ENCODE measurements at regions not wholly inside any gene's neighbourhood (a gene's known extent, or its start where the extent isn't known, plus 50 kb on each side); places are given as distances from the start of the nearest gene placed in this dataset.

GRCh38 chr3:132183811-132184210 lies 133.4 kb upstream of the ACP3 start:
- no peak for FAIRE-seq
- Histone ChIP-seq H3K4me2 (no peak overlapping the region), H3K9me3 (no peaks in the 10 kb centered on the region), H3K4me3 (no peak overlapping the region), H3K4me1 (peaks cover 11% of the 10 kb centered on the region; the same call in 2 of the 3 replicates), H3K27ac (no peak overlapping the region)
- DNase-seq (ENCODE audit: low read depth in 1 of 2, low spot score in 1 of 2): no peak
- TF ChIP-seq EHF (CRISPR knock-in tag; IDR thresholded peaks at IDR 0.05) (no peak), RAD21 (conservative IDR thresholded peaks at IDR 0.05 in 1 of 2, IDR thresholded peaks at IDR 0.05 in 1 of 2) (no peak), CBX2 (IDR thresholded peaks at IDR 0.05; ENCODE audit: borderline replicate concordance, low read depth) (no peak), SREBF2 (IDR thresholded peaks at IDR 0.05) (no peak), MAX (IDR thresholded peaks at IDR 0.05) (no peak), JUN (IDR thresholded peaks at IDR 0.05) (no peak), NFE2L2 (conservative IDR thresholded peaks at IDR 0.05; ENCODE audit: low read length) (no peak), EP300 (IDR thresholded peaks at IDR 0.05) (no peak), FOSB (CRISPR knock-in tag; IDR thresholded peaks at IDR 0.05) (no peak), FOSL2 (IDR thresholded peaks at IDR 0.05) (no peak), FOSL2 (CRISPR knock-in tag; IDR thresholded peaks at IDR 0.05) (no peak), TP53 (CRISPR knock-in tag; IDR thresholded peaks at IDR 0.05) (no peak), E2F6 (IDR thresholded peaks at IDR 0.05; ENCODE audit: borderline replicate concordance, low read depth) (no peak), JUNB (IDR thresholded peaks at IDR 0.05) (no peak), TFCP2L1 (CRISPR knock-in tag; IDR thresholded peaks at IDR 0.05) (no peak), POLR2AphosphoS2 (conservative IDR thresholded peaks at IDR 0.05; ENCODE audit: low read length) (no peak), POLR2A (IDR thresholded peaks at IDR 0.05; ENCODE audit: low read length) (no peak)
- TF ChIP-seq, protein P1, sequence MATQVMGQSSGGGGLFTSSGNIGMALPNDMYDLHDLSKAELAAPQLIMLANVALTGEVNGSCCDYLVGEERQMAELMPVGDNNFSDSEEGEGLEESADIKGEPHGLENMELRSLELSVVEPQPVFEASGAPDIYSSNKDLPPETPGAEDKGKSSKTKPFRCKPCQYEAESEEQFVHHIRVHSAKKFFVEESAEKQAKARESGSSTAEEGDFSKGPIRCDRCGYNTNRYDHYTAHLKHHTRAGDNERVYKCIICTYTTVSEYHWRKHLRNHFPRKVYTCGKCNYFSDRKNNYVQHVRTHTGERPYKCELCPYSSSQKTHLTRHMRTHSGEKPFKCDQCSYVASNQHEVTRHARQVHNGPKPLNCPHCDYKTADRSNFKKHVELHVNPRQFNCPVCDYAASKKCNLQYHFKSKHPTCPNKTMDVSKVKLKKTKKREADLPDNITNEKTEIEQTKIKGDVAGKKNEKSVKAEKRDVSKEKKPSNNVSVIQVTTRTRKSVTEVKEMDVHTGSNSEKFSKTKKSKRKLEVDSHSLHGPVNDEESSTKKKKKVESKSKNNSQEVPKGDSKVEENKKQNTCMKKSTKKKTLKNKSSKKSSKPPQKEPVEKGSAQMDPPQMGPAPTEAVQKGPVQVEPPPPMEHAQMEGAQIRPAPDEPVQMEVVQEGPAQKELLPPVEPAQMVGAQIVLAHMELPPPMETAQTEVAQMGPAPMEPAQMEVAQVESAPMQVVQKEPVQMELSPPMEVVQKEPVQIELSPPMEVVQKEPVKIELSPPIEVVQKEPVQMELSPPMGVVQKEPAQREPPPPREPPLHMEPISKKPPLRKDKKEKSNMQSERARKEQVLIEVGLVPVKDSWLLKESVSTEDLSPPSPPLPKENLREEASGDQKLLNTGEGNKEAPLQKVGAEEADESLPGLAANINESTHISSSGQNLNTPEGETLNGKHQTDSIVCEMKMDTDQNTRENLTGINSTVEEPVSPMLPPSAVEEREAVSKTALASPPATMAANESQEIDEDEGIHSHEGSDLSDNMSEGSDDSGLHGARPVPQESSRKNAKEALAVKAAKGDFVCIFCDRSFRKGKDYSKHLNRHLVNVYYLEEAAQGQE (IDR thresholded peaks at IDR 0.05): no peak
- ChIA-PET POLR2A (no interaction called here), CTCF (interaction anchor here (0.6 to 17.8 kb wide), 4 partner anchors 34 to 529 kb away, joined by 3 to 240 read pairs (median 4); partner anchors contain the start of gene CPNE4)
- WGBS (ENCODE audit: missing lambda C conversion rate): 0% methylated on average over 1 of the region's 1 CpG
- no peak for ATAC-seq

DNA sequence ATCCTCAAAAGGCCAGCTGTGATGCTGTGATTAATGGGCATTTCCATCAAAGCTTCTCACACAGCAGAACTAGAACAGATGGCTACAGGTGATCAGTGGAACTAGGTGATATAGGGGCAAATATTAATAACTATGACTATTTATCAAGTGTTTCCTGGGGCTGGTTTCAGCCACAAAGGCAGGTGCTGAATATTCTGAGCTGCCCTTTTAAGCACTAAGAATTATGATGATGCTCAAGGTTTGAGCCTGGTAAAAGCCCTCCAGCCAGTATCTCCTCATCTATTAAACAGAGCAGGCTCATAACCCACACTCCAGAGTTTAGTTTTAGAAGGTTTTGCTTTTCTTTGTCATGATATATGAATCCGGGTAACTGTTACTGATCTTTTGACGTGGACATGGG lies 129.5 kb upstream of the ACP3 start:
- no peak for ATAC-seq
- ChIA-PET CTCF (interaction anchor here (1.8 to 17.8 kb wide), 3 partner anchors 12 to 150 kb away, joined by 4 to 240 read pairs (median 7); partner anchors contain the start of gene CPNE4), POLR2A (no interaction called here)
- Histone ChIP-seq H3K4me3 (no peak overlapping the region), H3K4me2 (no peak overlapping the region), H3K27ac (no peak overlapping the region), H3K4me1 (no peaks in the 10 kb centered on the region), H3K9me3 (no peaks in the 10 kb centered on the region)
- DNase-seq (ENCODE audit: low read depth in 1 of 2, low spot score in 1 of 2): no peak
- no peak for FAIRE-seq
- 49% methylated on average over 2 of the region's 2 CpGs for WGBS (ENCODE audit: missing lambda C conversion rate)
- TF ChIP-seq JUNB (IDR thresholded peaks at IDR 0.05) (no peak), MYC (IDR thresholded peaks at IDR 0.05; ENCODE audit: borderline replicate concordance, low read length) (no peak), HEYL (CRISPR knock-in tag; IDR thresholded peaks at IDR 0.05) (no peak), HES2 (IDR thresholded peaks at IDR 0.05) (no peak), E2F6 (IDR thresholded peaks at IDR 0.05; ENCODE audit: borderline replicate concordance, low read depth) (no peak), CBX2 (IDR thresholded peaks at IDR 0.05; ENCODE audit: borderline replicate concordance, low read depth) (no peak), EHF (CRISPR knock-in tag; IDR thresholded peaks at IDR 0.05) (no peak), RNF2 (IDR thresholded peaks at IDR 0.05; ENCODE audit: borderline replicate concordance, low read depth) (no peak)
- TF ChIP-seq, protein P1 (IDR thresholded peaks at IDR 0.05): no peak

All from A549 (cell line).